COR-L47 (cell line): ENCODE measurements at regions not wholly inside any gene's neighbourhood (a gene's known extent, or its start where the extent isn't known, plus 50 kb on each side); places are given as distances from the start of the nearest gene placed in this dataset.

Source experiments
- DNase-seq: peaks from one replicate; lab custom pipeline; 2025; lab: John Stamatoyannopoulos, UW

DNA sequence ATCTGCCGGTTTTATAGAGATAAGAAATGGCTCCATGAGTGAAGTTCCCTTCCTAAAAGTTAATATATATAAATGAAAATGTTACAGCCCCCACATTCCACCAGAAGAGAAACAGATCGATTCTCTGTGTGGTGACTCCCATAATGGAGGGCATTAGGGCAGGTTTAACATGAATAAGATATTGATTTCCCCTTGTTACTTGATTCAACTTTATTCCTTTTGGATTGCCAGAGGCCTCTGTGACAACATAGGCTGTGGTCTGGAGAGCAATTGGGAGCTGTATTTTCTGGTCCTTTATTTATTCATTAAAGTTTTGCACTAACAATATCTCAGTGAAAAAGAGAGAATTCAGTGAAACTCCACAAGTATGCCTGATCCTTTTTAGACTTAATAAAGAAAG lies 125.2 kb upstream of the CCDC196 start:
- DNase-seq = no peak

DNA sequence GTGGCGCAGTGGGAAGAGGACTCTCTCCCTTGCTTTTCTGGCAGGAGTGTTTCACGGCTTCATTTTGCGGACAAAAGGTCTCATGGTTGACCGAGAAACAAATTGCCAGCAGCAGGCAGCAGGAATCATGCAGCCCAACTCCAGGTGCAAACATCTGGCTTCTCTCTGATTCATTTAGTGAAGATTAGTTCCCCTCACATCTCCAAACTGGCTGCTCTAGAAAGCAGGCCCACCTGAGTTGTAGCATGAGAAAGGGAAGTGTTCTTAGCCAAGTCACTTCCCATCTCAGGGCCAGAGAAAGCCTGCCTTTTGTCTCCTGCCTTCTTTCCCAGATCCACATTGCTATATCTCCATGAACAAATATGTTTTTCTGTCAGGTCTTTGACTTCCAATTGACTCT lies 120.8 kb upstream of the CCDC196 start:
- DNase-seq = no peak

DNA sequence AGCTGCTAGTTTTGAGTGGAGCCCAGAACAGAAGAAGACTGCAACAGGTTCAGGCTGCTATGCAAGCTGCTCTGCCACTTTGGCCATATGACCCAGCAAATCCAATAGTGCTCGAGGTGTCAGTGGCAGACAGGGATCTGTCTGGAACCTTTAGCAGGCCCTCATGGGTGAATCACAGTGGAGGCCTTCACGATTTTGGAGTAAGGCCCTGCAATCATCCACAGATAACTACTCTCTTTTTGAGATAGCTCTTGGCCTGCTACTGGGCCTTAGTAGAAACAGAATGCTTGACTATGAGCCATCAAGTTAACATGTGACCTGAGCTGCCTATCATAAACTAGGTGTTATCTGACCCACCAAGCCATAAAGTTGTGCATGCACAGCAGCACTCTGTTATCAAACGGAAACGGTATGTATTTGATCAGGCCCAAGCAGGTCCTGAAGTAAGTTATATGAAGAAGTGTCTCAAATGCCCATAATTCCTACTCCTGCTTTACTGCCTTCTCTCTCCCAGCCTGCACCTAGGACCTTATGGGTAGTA lies 116.9 kb upstream of the CCDC196 start:
- DNase-seq = no peak

DNA sequence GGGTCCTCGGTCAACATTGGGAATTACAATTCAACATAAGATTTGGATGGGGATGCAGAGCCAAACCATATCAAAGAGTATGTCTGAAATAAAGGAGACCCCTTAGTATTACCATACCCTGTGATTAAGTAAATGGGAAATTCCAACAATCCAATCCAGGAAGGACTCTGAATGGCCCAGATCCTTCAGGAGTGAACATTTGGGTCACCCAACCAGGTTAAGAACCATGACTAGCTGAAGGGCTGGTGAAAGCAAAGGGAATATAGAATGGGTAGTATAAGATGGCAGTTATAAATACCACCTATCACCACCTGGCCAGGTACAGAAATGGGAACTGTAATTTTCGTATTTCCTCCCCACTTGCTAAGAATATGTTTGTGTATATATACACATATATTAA lies 114.4 kb upstream of the CCDC196 start:
- DNase-seq = no peak

DNA sequence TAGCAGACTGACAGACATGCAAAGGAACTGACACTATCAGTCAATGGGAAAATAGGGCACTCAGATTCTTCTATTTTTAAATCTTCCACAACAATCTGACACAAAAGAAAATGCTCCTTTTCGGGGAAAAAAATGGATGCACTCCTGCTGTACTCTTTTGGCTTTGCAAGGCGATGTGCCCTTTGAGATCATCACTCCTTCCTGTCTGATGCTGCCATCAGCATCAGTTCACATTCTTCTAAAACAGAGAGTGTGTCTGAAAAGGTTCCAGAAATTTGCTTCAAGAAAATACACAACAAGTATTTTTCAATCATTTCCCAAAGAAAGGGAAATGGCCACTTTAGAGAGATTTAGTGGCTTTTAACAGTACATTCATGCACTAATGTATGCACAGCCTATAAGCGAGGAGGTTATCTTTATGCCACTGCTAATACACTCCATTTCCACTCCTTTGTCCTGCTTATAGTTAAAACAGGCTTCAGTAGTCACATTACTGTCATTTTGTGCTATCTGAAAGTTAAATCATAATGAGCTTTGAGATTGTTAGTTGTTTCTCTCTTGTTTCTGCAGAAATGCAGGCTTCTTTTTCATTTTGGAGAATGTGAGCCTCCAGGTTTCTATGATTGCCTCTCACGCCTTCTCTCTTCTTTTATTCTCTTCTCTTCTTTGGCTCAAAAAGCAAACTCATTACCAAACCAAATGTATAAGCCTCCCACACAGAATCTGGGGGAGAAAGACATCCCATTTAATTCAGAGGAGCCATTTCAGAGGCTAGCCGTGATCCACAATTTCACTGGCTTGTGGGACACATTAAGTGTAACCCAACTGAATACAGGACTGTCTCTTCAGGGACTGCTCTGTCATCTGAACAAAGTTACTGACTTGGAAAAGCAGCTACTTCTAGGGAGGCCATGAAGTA lies 110.9 kb upstream of the CCDC196 start:
- DNase-seq = no peak

DNA sequence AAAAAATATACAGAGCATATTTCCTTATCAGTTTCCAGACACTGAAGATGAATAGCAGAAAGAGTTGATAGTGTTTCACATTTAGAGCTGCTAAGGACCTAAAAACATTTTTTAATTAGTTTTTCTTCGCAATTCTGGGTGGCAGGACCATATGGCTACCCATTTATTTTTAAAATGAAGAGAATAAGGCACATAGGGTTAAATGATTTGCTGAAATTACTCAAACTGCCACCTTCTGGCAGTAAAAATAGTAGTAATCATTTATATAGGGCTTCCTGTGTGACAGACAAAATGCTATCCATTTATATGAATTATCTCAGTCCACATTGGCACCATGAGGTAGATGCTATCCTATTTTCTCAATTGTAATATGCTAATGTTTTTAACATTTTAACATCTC lies 108.6 kb upstream of the CCDC196 start:
- DNase-seq = no peak

DNA sequence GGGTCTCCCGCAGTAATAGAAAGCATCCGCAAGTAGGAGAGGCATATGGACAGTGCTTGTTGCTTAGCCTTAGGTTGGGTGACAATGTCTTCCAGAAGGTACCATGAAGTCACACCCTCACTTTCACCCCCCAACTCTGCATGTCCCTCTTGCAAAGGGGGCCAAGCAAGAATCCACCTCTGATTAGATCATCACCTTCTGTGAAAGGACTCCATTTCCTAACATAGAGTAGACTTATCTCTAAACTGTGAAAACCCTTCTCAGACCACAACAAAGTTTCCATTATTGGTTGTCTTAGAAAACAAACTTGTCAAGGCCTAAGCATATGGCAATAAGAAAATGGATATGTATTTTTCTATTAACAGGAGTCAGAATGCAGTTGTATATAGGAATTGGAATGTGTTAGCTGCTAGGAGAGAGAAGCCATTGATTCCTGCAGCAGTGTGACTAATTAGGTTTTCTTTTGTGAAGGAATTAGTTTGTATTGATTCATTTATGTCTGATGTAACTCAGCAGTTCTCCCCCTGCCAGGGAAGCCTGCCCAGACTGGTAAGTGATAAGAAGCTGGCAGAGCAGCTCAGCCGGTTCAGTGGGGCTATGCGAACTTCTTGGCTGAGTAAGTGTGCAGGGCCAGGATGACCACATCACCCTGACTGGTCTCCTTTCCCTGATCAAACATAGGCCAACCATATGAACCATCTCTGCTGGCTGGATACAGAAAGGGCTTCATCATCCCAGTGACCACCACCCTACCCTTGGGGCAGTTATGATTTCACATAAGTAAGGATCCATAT lies 107.3 kb upstream of the CCDC196 start:
- DNase-seq = no peak

DNA sequence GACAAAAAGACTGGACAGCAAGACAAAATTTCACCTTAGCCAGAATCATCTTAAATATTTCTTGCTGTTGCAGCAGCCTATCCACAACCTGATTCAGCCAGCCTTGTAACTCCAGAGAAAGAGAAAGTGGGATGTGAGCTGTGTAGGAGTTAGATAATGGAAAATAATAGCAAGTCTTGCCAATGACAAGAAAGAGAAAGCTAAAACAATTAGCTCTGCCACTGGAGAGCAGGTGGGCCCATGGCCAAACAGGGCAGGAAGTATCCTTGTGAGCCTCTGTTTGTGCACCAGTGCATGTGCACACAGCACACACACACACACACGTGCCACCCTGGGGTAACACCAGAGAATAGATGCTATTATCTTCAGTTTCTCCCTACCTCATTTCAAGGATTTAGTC lies 106.0 kb upstream of the CCDC196 start:
- peak; percentile 79 for DNase-seq

DNA sequence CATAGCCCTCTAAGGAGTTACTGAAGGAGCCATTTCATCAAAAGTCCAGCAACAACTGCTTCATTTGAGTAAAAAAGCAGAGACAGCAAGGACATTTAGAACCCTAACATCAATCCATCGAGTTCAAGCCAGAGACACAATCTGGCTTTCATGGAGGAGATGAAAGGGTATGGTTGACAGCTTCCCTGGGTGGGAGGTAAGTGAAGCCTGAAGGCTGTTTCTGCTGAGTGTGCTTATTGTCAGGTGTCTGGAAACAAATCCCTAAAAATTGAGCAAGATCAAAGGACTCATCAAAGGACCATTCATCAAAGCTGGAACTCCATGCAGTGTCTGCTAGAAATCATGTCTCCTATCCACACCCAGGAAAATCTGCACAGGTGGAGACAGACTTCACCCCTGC lies 104.4 kb upstream of the CCDC196 start:
- no peak for DNase-seq

DNA sequence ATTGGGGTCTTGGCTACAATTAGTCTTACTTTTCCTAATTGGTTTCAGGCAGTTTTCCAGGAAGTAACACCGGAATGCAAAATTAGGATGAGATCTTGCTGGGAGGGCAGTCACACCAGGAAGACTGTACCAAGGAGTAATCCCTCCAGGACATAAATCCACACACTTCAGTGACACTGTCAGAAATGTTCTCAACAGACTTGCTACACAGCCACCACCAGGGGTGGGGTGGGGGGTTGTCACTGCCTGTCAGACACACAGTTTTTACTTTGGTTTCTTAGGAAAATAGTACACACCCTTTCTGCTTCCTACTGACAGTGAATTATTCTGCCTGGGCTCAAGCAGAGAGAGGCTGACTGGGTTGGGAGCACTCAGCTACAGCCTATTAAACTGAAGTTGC lies 102.9 kb upstream of the CCDC196 start:
- DNase-seq = no peak

DNA sequence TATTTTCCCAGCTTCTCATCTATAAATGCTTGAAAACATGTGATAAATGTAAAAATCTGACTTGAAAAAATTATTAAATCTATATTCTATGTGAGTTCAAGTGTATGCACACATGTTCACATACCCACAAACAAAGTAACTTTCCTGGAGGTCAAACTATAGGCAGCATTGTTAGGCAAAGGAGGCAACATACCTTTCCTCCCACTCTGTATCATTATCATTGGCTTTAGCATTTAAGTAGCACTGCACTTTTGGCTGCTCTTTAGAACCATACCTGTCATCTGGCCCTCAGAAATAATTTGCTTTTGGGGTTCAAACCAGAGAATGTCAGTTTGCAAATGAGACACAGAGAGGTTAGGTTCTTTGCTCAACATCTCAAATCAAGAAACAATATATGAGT lies 102.4 kb upstream of the CCDC196 start:
- DNase-seq = no peak

DNA sequence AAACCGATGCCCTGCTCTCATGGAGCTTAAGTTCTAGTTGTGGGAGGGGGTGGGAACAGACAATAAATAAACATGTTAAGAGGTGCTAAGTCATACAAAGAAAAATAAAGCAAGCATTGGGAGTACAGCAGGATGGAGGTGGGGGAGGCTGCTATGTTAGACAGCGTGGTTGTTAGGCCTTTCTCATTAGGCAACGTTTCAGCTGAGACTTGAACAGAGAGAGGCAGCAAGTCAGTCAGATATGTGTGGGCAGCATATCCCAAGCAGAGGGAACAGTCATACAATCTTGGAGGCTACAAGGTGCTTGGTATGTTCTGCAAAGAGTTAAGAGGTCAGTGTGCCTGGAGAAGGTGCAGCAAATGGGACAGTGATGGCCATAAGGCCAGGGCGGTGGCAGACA lies 97.7 kb upstream of the CCDC196 start:
- no peak for DNase-seq

DNA sequence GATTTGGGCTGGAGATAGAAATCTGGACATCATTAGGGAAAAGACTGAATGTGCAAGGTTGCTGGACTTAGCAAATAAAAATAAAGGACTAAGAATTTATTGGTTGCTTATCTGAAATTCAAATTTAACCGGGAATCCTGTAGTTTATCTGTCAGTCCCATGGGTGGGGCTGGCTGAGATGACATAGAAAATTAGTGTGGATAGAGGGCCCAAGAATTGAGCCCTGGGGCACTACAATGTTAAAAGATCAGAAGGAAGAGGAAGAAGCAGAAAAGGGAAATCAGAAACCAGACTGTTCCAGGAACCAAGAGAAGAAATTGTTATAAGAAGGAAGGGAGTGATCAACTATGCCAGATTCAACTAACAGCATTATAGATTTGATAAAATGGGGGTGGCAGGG lies 96.7 kb upstream of the CCDC196 start:
- no peak for DNase-seq

DNA sequence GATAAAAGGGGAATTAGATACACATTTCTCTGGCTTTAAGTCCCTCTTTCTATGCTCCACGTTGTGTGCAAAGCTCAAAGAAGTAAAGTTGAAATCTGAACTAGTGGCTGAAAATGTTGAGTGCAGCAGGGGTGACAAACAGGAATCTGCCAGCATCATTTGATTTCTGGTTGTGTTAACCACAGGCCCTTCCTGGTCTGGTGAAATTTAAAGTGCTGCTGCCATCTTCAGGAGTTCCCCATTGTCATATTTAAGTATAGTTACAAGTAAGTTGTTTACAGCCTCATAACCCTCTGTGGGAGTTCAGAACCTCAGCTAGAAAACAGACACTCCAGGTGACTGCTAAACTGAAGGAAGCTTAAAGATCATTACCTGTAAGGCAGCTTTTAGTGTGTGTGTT lies 90.9 kb upstream of the CCDC196 start:
- DNase-seq = no peak

DNA sequence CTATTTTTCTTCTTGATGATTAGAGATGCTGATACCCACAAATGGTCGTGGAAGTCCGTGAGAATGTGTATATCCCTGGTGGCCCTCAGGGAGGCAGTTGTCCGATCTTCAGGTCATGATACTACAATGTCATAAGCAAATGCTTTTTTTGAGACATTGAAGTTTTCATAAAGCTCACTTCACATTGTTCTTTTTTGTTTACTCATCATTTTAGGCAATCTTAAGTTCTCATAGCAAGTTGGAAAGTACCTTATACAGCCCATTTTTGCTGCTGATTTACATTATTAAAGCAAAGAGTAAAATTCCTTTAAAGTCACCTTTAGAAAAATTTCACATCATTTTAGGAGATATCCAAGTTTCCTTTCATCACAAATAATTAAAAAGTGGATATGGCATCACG lies 90.0 kb upstream of the CCDC196 start:
- no peak for DNase-seq

DNA sequence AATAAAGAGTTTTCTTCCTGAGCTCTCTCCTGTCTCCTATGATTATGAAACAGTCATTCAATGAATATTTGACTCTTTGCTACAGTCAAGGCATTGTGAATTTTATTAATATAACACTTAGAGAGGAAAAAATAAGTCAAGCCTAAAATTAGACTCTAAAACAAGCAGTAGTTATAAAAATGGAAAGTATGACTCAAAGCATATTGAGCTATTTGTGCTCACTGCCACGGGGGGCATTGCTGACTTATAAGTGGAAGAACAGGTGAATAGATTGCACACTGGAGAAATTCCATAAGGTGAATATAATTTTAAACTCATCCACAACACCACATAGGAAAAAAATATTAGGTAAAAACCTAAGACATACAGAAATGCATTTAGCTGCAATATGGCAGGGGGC lies 87.7 kb upstream of the CCDC196 start:
- DNase-seq = no peak

DNA sequence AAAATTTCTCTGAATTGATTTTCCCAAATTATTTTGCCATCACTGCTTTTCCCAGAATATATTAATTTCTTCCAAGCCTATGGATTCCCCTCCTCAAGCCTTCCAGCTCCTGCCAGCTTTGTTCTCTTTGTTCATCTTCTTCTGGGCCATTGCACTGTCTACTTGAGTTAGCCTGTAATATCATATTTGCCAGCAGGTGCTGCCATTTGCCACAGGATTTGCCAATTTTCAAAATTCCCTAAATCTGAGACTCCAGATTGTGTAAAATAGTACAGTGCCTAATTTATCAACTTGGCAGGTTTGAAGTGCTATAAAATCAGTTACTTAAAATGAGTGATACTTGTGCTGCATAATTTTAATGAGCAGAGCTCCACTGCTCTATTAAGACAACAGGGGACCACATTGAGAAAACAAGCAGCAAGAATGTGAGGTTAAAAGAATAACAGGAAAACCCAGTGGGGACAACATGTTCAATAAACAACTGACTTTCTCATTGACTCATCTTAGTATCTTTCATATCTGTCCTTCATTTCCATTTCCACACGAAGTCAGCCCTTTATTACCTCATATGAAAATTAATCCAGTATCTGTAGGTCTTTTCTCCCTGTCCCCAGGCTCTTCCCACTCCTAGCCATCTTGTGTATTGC lies 84.6 kb upstream of the CCDC196 start:
- peak; percentile 33 for DNase-seq

DNA sequence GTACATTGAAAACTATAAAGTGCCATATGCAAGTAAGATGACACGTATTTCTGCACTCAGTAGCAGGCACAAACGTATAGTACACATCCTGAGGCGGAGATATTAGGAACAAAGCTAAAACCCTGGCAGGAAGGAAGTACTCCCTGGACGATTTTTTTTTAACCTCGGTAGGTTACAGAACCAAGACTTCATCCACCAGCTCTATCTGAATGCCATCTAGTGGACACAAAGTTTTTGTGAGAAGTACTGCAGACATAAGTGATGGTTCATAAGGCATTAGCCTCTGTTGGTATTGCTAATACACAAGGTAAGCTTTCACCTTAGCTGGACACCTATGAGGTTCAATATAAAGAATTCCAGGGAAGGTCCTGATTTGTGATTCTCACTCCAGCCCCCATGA lies 83.0 kb upstream of the CCDC196 start:
- peak; percentile 21 for DNase-seq

DNA sequence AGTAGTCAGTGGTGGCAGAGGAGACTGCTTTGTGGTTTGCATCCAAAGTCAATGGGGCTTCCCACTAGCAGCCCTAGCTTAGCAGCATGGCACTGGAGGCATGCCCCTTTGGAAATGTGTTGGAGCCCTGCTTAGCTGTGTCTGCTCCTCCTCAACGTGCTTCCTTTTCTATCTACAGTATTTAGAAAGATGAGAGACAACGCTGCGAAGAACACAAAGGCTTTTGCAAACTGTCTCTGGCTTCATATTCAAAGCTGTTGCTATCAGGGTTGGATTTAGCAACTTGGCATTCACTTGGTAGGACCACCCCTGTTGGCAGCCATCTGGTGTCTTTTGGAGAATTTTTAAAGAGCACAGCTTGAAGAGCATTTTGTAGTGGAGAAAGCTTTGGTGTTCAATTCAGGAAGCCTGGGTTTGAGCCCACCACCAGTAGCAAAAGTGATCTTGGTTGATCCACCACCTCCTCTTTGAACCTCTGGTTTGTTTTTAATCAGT lies 82.1 kb upstream of the CCDC196 start:
- no peak for DNase-seq

DNA sequence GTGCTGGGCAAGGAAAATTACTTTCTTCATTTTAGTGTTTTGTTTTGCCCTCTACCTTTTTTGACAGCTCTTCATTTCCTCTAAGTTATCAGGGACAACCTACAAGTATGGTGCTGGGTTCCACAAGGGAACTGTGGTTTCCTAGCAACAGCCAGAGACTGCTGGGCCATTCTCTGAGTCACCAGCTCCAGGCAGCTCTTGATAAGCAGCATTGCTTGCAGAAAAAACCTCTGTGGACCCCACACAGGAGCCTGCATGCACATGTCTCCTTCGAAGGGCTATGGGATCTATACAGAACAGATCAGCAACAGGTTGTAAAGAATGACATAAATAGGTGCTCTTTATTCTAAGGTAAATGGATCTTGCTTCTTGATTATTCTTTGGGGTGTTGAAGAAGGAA lies 81.0 kb upstream of the CCDC196 start:
- DNase-seq = no peak

DNA sequence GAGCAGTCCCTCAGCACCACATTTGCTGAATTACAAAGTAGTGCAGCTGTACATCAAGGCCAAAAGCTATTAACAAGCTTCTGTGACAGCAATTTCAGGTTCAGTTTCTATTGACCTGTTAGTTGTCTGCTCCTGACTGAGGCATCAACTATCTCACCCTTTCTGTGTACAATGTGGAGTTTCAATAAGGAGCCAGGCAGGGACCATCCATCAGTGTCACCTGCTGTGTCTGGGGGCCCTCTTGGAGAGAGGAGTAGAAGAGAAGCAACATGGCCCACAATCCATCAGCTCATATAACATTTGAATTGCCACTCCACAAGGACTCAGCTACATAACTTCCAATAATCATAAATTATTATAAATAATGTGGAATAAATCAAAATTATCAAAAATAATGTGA lies 72.3 kb upstream of the CCDC196 start:
- DNase-seq = no peak

DNA sequence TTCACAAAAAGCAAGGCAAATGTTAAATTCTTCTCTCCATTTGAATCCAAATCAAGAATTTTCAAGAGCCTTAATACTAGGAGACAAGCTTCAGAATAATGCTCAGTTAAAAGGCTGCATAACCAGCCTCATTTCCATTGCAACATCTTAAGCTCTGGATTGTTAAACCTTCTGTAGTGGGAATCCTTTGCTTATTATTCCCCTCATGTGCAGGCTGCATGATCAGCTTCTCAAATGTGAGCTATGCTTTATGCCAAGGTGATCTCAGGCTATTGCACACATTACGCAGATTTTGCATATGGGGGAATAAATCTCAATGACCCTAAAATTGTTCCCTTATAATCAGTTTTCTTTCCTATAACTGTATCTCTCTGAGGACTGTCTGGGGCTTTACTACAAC lies 71.7 kb upstream of the CCDC196 start:
- DNase-seq = no peak
